CD14-positive monocyte (primary cell): ENCODE measurements at regions not wholly inside any gene's neighbourhood (a gene's known extent, or its start where the extent isn't known, plus 50 kb on each side); places are given as distances from the start of the nearest gene placed in this dataset.
A peak's percentile ranks its signal among the peaks of the same experiment; 100 is the strongest.

Experiments used
- DNase-seq, 3 donors: peaks; one replicate each; pipeline ENCODE4 v3.0.0-alpha.2; 2011 to 2022
- H2AFZ ChIP-seq: 2 replicates; pipeline ENCODE4 v1.6.0; 2012; ENCODE audit warnings: mild to moderate bottlenecking, low read depth, low read length, inconsistent platforms; ENCODE audit not compliant: insufficient read depth, poor library complexity, severe bottlenecking
- H3K27ac ChIP-seq, 2 donors: 1 replicate in 1 of 2; 2 replicates in 1 of 2; pipeline ENCODE4 v1.5.1; 2012 to 2013; ENCODE audit warnings: low read length in 2 of 2, control low read depth in 1 of 2, inconsistent platforms in 1 of 2, low read depth in 1 of 2, mild to moderate bottlenecking in 1 of 2
- H3K27me3 ChIP-seq, 2 donors: one replicate each; pipeline versions ENCODE4 v1.6.0 to v1.6.1; 2011 to 2013; ENCODE audit warnings: low read length in 2 of 2; ENCODE audit not compliant: control insufficient read depth in 2 of 2, insufficient read depth in 2 of 2
- H3K36me3 ChIP-seq, 2 donors: replicated peaks in 1 of 2; 1 replicate in 1 of 2; 2 replicates in 1 of 2; pipeline versions ENCODE4 v1.5.1 to v1.6.1; 2012 to 2013; ENCODE audit warnings: low read length in 2 of 2, control low read depth in 1 of 2, inconsistent platforms in 1 of 2, mild to moderate bottlenecking in 1 of 2; ENCODE audit not compliant: insufficient read depth in 2 of 2, control insufficient read depth in 1 of 2
- H3K4me1 ChIP-seq, 2 donors: 1 replicate in 1 of 2; 2 replicates in 1 of 2; pipeline versions ENCODE4 v1.5.1 to v1.6.1; 2012 to 2013; ENCODE audit warnings: low read length in 2 of 2, control low read depth in 1 of 2, inconsistent platforms in 1 of 2, mild to moderate bottlenecking in 1 of 2, moderate library complexity in 1 of 2; ENCODE audit not compliant: insufficient read depth in 2 of 2, control insufficient read depth in 1 of 2
- H3K4me2 ChIP-seq: replicated peaks from 2 replicates; pipeline ENCODE3; 2012; ENCODE audit warnings: low read length, moderate library complexity, mild to moderate bottlenecking; ENCODE audit not compliant: poor library complexity, severe bottlenecking; ENCODE audit errors: extremely low read depth
- H3K4me3 ChIP-seq, 3 experiments: fragments of 200-600 bp in 1 of 3; sonication (generic) in 1 of 3; replicated peaks in 1 of 3; 1 replicate in 2 of 3; 2 replicates in 1 of 3; pipeline ENCODE4 v1.5.1; 2011 to 2013; ENCODE audit warnings: low read length in 3 of 3, mild to moderate bottlenecking in 3 of 3, control low read depth in 2 of 3, low read depth in 2 of 3, inconsistent platforms in 1 of 3, moderate library complexity in 1 of 3
- H3K79me2 ChIP-seq: 2 replicates; pipeline ENCODE4 v1.6.0; 2012; ENCODE audit warnings: mild to moderate bottlenecking, control low read depth, inconsistent platforms, low read length, moderate library complexity; ENCODE audit not compliant: insufficient read depth
- H3K9ac ChIP-seq: 2 replicates; pipeline ENCODE4 v1.6.0; 2017; ENCODE audit warnings: low read length, mild to moderate bottlenecking; ENCODE audit not compliant: insufficient read depth, poor library complexity, severe bottlenecking
- H3K9me3 ChIP-seq, 2 donors: replicated peaks in 1 of 2; 1 replicate in 1 of 2; 2 replicates in 1 of 2; pipeline versions ENCODE4 v1.5.1 to v1.6.1; 2012 to 2013; ENCODE audit warnings: low read length in 2 of 2, control low read depth in 1 of 2; ENCODE audit not compliant: control insufficient read depth in 1 of 2, insufficient read depth in 1 of 2
- H4K20me1 ChIP-seq: 2 replicates; pipeline ENCODE4 v1.6.0; 2012; ENCODE audit warnings: mild to moderate bottlenecking, low read length, control low read depth, moderate library complexity; ENCODE audit not compliant: insufficient read depth
- H3K27ac Mint-ChIP-seq, 7 donors: one replicate each; pipeline ENCODE4 v1.8.0; 2020; ENCODE audit warnings: mild to moderate bottlenecking in 7 of 7, mixed read lengths in 7 of 7, moderate library complexity in 6 of 7, inconsistent platforms in 2 of 7
- H3K27me3 Mint-ChIP-seq, 3 donors: one replicate each; pipeline ENCODE4 v1.8.0; 2021 to 2022; ENCODE audit warnings: low read depth in 3 of 3, mild to moderate bottlenecking in 3 of 3, mixed read lengths in 3 of 3, moderate library complexity in 3 of 3, inconsistent platforms in 1 of 3
- H3K36me3 Mint-ChIP-seq, 2 donors: one replicate each; pipeline ENCODE4 v1.8.0; 2020; ENCODE audit warnings: mixed read lengths in 2 of 2, inconsistent platforms in 1 of 2, mild to moderate bottlenecking in 1 of 2
- H3K4me1 Mint-ChIP-seq: one replicate; pipeline ENCODE4 v1.8.0; 2020; ENCODE audit warnings: mild to moderate bottlenecking, mixed read lengths
- H3K4me3 Mint-ChIP-seq, 2 donors: one replicate each; pipeline ENCODE4 v1.8.0; 2020; ENCODE audit warnings: mild to moderate bottlenecking in 2 of 2, mixed read lengths in 2 of 2, moderate library complexity in 1 of 2
- H3K9me3 Mint-ChIP-seq, 7 donors: one replicate each; pipeline ENCODE4 v1.8.0; 2020 to 2022; ENCODE audit warnings: mixed read lengths in 7 of 7, mild to moderate bottlenecking in 6 of 7, moderate library complexity in 6 of 7, inconsistent platforms in 2 of 7
- WGBS: methylation state at CpG from one replicate; pipeline ENCODE4 v1.1.5; 2013; ENCODE audit warnings: missing lambda C conversion rate; ENCODE audit not compliant: insufficient coverage; 5-methylcytosine and 5-hydroxymethylcytosine counted together
- intact Hi-C, 2 donors: fragments of 100-400 bp; cut with micrococcal nuclease; formaldehyde crosslinking; loops; one replicate each; pipeline versions ENCODE4 v1.15.0 to v1.15.1; 2023
- TF ChIP-seq, protein P1 (sequence below): fragments of 200-600 bp; IDR thresholded peaks from one replicate; pipeline ENCODE4 v1.8.0; 2022; ENCODE audit warnings: antibody characterized with exemption, mild to moderate bottlenecking

DNA sequence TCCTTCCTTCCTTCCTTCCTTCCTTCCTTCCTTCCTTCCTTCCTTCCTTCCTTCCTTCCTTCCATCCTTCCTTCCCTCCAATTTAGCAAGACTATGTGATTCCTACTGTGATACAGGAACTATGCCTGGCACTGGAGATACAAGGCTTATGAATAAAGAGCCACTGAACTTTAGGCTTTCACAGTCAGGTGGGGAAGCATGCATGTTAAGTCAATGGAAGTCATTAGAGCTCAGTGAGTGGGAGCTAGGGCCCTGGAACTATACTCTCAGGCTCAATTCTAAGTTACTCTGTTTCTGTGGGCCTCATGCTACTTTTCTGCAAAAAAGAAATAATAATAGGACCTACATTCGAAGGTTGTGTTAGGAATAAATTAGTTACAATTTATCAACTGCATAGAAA is 527.6 kb upstream of the ZEB2 start:
- Mint-ChIP-seq H3K27ac (peak overlapping the region in 1 of 7 donors; percentile 27), H3K27me3 (no peaks in the 10 kb centered on the region), H3K4me3 (no peak overlapping the region), H3K4me1 (no peaks in the 10 kb centered on the region), H3K36me3 (no peaks in the 10 kb centered on the region), H3K9me3 (peaks cover 0 to 3% (median 0%) of the 10 kb centered on the region in 7 donors)
- TF ChIP-seq, protein P1, sequence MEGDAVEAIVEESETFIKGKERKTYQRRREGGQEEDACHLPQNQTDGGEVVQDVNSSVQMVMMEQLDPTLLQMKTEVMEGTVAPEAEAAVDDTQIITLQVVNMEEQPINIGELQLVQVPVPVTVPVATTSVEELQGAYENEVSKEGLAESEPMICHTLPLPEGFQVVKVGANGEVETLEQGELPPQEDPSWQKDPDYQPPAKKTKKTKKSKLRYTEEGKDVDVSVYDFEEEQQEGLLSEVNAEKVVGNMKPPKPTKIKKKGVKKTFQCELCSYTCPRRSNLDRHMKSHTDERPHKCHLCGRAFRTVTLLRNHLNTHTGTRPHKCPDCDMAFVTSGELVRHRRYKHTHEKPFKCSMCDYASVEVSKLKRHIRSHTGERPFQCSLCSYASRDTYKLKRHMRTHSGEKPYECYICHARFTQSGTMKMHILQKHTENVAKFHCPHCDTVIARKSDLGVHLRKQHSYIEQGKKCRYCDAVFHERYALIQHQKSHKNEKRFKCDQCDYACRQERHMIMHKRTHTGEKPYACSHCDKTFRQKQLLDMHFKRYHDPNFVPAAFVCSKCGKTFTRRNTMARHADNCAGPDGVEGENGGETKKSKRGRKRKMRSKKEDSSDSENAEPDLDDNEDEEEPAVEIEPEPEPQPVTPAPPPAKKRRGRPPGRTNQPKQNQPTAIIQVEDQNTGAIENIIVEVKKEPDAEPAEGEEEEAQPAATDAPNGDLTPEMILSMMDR: no peak
- no peak overlapping the region for H3K4me2 ChIP-seq
- no CpG with 5 or more reads among the region's 1 CpG for WGBS
- no peak overlapping the region for H3K9ac ChIP-seq
- H3K9me3 ChIP-seq: no peaks in the 10 kb centered on the region
- no peaks in the 10 kb centered on the region for H3K36me3 ChIP-seq
- no peak overlapping the region for H3K4me3 ChIP-seq
- H3K79me2 ChIP-seq: no peaks in the 10 kb centered on the region
- intact Hi-C loops: no loop called here
- no peaks in the 10 kb centered on the region for H4K20me1 ChIP-seq
- H3K27me3 ChIP-seq: no peaks in the 10 kb centered on the region
- no peak for DNase-seq
- H2AFZ ChIP-seq: no peak overlapping the region
- H3K27ac ChIP-seq: no peak overlapping the region
- no peaks in the 10 kb centered on the region for H3K4me1 ChIP-seq

DNA sequence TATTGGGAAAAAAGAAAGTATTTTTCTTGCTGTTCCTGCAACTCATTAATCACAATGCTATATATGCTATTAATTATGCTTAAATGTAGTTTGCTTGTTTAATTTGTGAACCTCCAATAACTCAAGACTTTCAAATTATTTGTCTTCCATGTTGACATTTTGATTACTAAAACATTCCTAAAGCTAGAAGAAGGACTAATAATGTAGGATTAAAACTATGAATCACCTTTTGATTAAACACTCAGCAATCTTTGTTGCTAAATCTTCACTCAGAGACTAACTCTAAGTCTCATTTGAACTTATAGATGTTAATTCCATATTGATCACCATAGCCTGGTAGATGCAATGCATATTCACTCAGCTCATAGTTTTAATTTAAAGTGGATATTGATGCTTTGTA is 524.6 kb upstream of the ZEB2 start:
- H3K79me2 ChIP-seq: no peaks in the 10 kb centered on the region
- intact Hi-C loops: no loop called here
- H3K27me3 Mint-ChIP-seq: no peaks in the 10 kb centered on the region
- no peak overlapping the region for H3K9ac ChIP-seq
- H3K27me3 ChIP-seq: no peaks in the 10 kb centered on the region
- H2AFZ ChIP-seq: no peak overlapping the region
- H3K27ac Mint-ChIP-seq: no peak overlapping the region
- no peaks in the 10 kb centered on the region for H3K36me3 ChIP-seq
- H3K27ac ChIP-seq: no peak overlapping the region
- H3K9me3 Mint-ChIP-seq: peaks cover 0 to 4% (median 3%) of the 10 kb centered on the region in 7 donors
- H3K36me3 Mint-ChIP-seq: no peaks in the 10 kb centered on the region
- H3K4me2 ChIP-seq: no peak overlapping the region
- no peak overlapping the region for H3K4me3 Mint-ChIP-seq
- no peaks in the 10 kb centered on the region for H4K20me1 ChIP-seq
- no peak for DNase-seq
- no peaks in the 10 kb centered on the region for H3K4me1 Mint-ChIP-seq
- H3K4me1 ChIP-seq: no peaks in the 10 kb centered on the region
- TF ChIP-seq, protein P1: no peak
- H3K4me3 ChIP-seq: no peak overlapping the region
- H3K9me3 ChIP-seq: no peaks in the 10 kb centered on the region
